ENCODE measurements at regions not wholly inside any gene's neighbourhood (a gene's known extent, or its start where the extent isn't known, plus 50 kb on each side); places are given as distances from the start of the nearest gene placed in this dataset.

- in situ Hi-C loops (cut with HindIII; ENCODE audit: low sequenced_read_pairs): loop anchor here (10.0 kb wide), 1 partner anchor 63 kb away; no protein-coding TSS in a partner anchor
Observed at GRCh38 chr1:38558055-38558454, 301.5 kb downstream of the RRAGC start.

GRCh38 chr1:38555594-38555993, 304.0 kb downstream of the RRAGC start:
- in situ Hi-C loops (cut with HindIII; ENCODE audit: low sequenced_read_pairs): loop anchor here (10.0 kb wide), 1 partner anchor 61 kb away; no protein-coding TSS in a partner anchor

- in situ Hi-C loops (cut with HindIII; ENCODE audit: low sequenced_read_pairs): loop anchor here (10.0 kb wide), 1 partner anchor 60 kb away; no protein-coding TSS in a partner anchor
Observed at GRCh38 chr1:38555130-38555529, 304.4 kb downstream of the RRAGC start.

GRCh38 chr1:38551318-38552307, 308.0 kb downstream of the RRAGC start:
- in situ Hi-C loops (cut with HindIII; ENCODE audit: low sequenced_read_pairs): loop anchor here (10.0 kb wide), 1 partner anchor 57 kb away; no protein-coding TSS in a partner anchor

- in situ Hi-C loops (cut with HindIII; ENCODE audit: low sequenced_read_pairs): no loop called here
Observed at GRCh38 chr1:38549191-38549590, 310.4 kb downstream of the RRAGC start.

GRCh38 chr1:38547321-38547720, 312.3 kb downstream of the RRAGC start:
- in situ Hi-C loops (cut with HindIII; ENCODE audit: low sequenced_read_pairs): no loop called here

GRCh38 chr1:38546636-38547035, 312.9 kb downstream of the RRAGC start:
- in situ Hi-C loops (cut with HindIII; ENCODE audit: low sequenced_read_pairs): no loop called here

- in situ Hi-C loops (cut with HindIII; ENCODE audit: low sequenced_read_pairs): no loop called here
Observed at GRCh38 chr1:38541223-38541622, 318.3 kb downstream of the RRAGC start.

GRCh38 chr1:38539931-38540330, 319.6 kb downstream of the RRAGC start:
- in situ Hi-C loops (cut with HindIII; ENCODE audit: low sequenced_read_pairs): no loop called here

- in situ Hi-C loops (cut with HindIII; ENCODE audit: low sequenced_read_pairs): no loop called here
Observed at GRCh38 chr1:38538834-38539233, 320.7 kb downstream of the RRAGC start.

- in situ Hi-C loops (cut with HindIII; ENCODE audit: low sequenced_read_pairs): no loop called here
Observed at GRCh38 chr1:38536089-38536488, 323.5 kb downstream of the RRAGC start.

- in situ Hi-C loops (cut with HindIII; ENCODE audit: low sequenced_read_pairs): no loop called here
Observed at GRCh38 chr1:38534473-38534823, 325.1 kb downstream of the RRAGC start.

GRCh38 chr1:38533772-38534472, 325.6 kb downstream of the RRAGC start:
- in situ Hi-C loops (cut with HindIII; ENCODE audit: low sequenced_read_pairs): no loop called here

GRCh38 chr1:38530957-38531356, 328.6 kb downstream of the RRAGC start:
- in situ Hi-C loops (cut with HindIII; ENCODE audit: low sequenced_read_pairs): no loop called here

- in situ Hi-C loops (cut with HindIII; ENCODE audit: low sequenced_read_pairs): no loop called here
Observed at GRCh38 chr1:38529946-38530345, 329.6 kb downstream of the RRAGC start.

GRCh38 chr1:38529391-38529790, 330.2 kb downstream of the RRAGC start:
- in situ Hi-C loops (cut with HindIII; ENCODE audit: low sequenced_read_pairs): no loop called here

- in situ Hi-C loops (cut with HindIII; ENCODE audit: low sequenced_read_pairs): no loop called here
Observed at GRCh38 chr1:38528623-38529022, 330.9 kb downstream of the RRAGC start.

- in situ Hi-C loops (cut with HindIII; ENCODE audit: low sequenced_read_pairs): no loop called here
Observed at GRCh38 chr1:38527373-38527966, 332.1 kb downstream of the RRAGC start.

- in situ Hi-C loops (cut with HindIII; ENCODE audit: low sequenced_read_pairs): no loop called here
Observed at GRCh38 chr1:38526046-38526445, 333.5 kb downstream of the RRAGC start.

- in situ Hi-C loops (cut with HindIII; ENCODE audit: low sequenced_read_pairs): no loop called here
Observed at GRCh38 chr1:38525343-38526043, 334.1 kb downstream of the RRAGC start.

Measured in DLD1 (cell line).